IMR-90 (cell line): ENCODE measurements at regions not wholly inside any gene's neighbourhood (a gene's known extent, or its start where the extent isn't known, plus 50 kb on each side); places are given as distances from the start of the nearest gene placed in this dataset.

Experiments
- BHLHE40 ChIP-seq: fragments of 150-350 bp; IDR thresholded peaks from 2 replicates; pipeline ENCODE4 v1.6.1; 2016; ENCODE audit warnings: mild to moderate bottlenecking, low read depth, low read length
- CEBPB ChIP-seq: IDR thresholded peaks from 2 replicates; pipeline ENCODE4 v1.6.1; 2012; ENCODE audit warnings: low read depth, low read length, improper control_type of control experiment
- CHD1 ChIP-seq: IDR thresholded peaks from 2 replicates; pipeline ENCODE4 v1.6.1; 2012; ENCODE audit warnings: low read depth, low read length, improper control_type of control experiment
- MAFK ChIP-seq: IDR thresholded peaks from 2 replicates; pipeline ENCODE4 v1.6.1; 2012; ENCODE audit warnings: low read depth, low read length, improper control_type of control experiment
- MAZ ChIP-seq: IDR thresholded peaks from 2 replicates; pipeline ENCODE4 v1.6.1; 2012; ENCODE audit warnings: low read depth, mild to moderate bottlenecking, low read length, improper control_type of control experiment, moderate library complexity, borderline replicate concordance
- MXI1 ChIP-seq: IDR thresholded peaks from 2 replicates; pipeline ENCODE4 v1.6.1; 2012; ENCODE audit warnings: low read depth, mild to moderate bottlenecking, low read length, moderate library complexity, borderline replicate concordance
- POLR2A ChIP-seq: IDR thresholded peaks from 2 replicates; pipeline ENCODE4 v1.6.1; 2012; ENCODE audit warnings: mild to moderate bottlenecking, low read depth, low read length
- RAD21 ChIP-seq: IDR thresholded peaks from 2 replicates; pipeline ENCODE4 v1.6.1; 2012; ENCODE audit warnings: low read length, improper control_type of control experiment
- RCOR1 ChIP-seq: IDR thresholded peaks from 2 replicates; pipeline ENCODE4 v1.6.1; 2012; ENCODE audit warnings: mild to moderate bottlenecking, low read length, improper control_type of control experiment; ENCODE audit not compliant: insufficient replicate concordance
- RFX5 ChIP-seq: IDR thresholded peaks from 2 replicates; pipeline ENCODE4 v1.8.0; 2012; ENCODE audit warnings: low read depth, mild to moderate bottlenecking, low read length, moderate library complexity
- SMC3 ChIP-seq: fragments of 150-350 bp; IDR thresholded peaks from 2 replicates; pipeline ENCODE4 v1.6.1; 2016; ENCODE audit warnings: low read depth, mild to moderate bottlenecking, antibody characterized with exemption, low read length, moderate library complexity
- TF ChIP-seq, protein P1 (sequence below): conservative IDR thresholded peaks from 2 replicates; pipeline ENCODE4 v1.5.1; 2012; ENCODE audit warnings: mild to moderate bottlenecking, low read depth, low read length, improper control_type of control experiment
- TF ChIP-seq, protein P2 (sequence below): fragments of 150-350 bp; IDR thresholded peaks from 2 replicates; pipeline ENCODE4 v1.6.1; 2016; ENCODE audit warnings: low read depth, mild to moderate bottlenecking, low read length, moderate library complexity, borderline replicate concordance
- TF ChIP-seq, protein P3 (sequence below): fragments of 150-350 bp; IDR thresholded peaks from 2 replicates; pipeline ENCODE4 v1.6.1; 2017; ENCODE audit warnings: mild to moderate bottlenecking, antibody characterized with exemption, low read length, low read depth

DNA sequence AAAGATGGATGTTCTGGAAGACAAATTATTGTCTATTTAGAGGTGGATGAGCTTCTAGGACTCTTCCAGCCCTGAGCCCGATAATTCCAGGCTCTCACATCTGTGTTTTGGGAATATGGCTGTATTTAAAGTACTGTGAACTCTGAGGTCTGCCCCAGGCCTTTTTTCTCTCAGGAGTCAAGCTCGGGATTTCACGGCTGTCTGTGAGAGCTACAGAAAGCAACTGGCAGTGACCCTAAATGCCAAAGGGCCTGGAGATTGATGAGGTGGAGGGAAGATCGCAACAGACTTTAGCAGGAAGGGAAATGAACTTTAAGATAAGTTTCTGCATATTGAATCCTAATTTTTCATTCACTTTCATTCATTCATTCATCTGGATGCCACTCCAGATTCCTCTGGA, 51.0 kb upstream of the COL13A1 start:
- no peak for TF ChIP-seq POLR2A
- TF ChIP-seq, protein P1, sequence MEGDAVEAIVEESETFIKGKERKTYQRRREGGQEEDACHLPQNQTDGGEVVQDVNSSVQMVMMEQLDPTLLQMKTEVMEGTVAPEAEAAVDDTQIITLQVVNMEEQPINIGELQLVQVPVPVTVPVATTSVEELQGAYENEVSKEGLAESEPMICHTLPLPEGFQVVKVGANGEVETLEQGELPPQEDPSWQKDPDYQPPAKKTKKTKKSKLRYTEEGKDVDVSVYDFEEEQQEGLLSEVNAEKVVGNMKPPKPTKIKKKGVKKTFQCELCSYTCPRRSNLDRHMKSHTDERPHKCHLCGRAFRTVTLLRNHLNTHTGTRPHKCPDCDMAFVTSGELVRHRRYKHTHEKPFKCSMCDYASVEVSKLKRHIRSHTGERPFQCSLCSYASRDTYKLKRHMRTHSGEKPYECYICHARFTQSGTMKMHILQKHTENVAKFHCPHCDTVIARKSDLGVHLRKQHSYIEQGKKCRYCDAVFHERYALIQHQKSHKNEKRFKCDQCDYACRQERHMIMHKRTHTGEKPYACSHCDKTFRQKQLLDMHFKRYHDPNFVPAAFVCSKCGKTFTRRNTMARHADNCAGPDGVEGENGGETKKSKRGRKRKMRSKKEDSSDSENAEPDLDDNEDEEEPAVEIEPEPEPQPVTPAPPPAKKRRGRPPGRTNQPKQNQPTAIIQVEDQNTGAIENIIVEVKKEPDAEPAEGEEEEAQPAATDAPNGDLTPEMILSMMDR: no peak
- TF ChIP-seq, protein P2, sequence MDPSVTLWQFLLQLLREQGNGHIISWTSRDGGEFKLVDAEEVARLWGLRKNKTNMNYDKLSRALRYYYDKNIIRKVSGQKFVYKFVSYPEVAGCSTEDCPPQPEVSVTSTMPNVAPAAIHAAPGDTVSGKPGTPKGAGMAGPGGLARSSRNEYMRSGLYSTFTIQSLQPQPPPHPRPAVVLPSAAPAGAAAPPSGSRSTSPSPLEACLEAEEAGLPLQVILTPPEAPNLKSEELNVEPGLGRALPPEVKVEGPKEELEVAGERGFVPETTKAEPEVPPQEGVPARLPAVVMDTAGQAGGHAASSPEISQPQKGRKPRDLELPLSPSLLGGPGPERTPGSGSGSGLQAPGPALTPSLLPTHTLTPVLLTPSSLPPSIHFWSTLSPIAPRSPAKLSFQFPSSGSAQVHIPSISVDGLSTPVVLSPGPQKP: no peak
- no peak for TF ChIP-seq RCOR1
- TF ChIP-seq BHLHE40: no peak
- TF ChIP-seq SMC3: no peak
- TF ChIP-seq RAD21: no peak
- TF ChIP-seq RFX5: no peak
- TF ChIP-seq, protein P3, sequence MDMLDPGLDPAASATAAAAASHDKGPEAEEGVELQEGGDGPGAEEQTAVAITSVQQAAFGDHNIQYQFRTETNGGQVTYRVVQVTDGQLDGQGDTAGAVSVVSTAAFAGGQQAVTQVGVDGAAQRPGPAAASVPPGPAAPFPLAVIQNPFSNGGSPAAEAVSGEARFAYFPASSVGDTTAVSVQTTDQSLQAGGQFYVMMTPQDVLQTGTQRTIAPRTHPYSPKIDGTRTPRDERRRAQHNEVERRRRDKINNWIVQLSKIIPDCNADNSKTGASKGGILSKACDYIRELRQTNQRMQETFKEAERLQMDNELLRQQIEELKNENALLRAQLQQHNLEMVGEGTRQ: no peak
- no peak for TF ChIP-seq MXI1
- TF ChIP-seq MAFK: no peak
- TF ChIP-seq CEBPB: no peak
- no peak for TF ChIP-seq MAZ
- TF ChIP-seq CHD1: no peak
